ENCODE measurements at regions not wholly inside any gene's neighbourhood (a gene's known extent, or its start where the extent isn't known, plus 50 kb on each side); places are given as distances from the start of the nearest gene placed in this dataset.

DNA sequence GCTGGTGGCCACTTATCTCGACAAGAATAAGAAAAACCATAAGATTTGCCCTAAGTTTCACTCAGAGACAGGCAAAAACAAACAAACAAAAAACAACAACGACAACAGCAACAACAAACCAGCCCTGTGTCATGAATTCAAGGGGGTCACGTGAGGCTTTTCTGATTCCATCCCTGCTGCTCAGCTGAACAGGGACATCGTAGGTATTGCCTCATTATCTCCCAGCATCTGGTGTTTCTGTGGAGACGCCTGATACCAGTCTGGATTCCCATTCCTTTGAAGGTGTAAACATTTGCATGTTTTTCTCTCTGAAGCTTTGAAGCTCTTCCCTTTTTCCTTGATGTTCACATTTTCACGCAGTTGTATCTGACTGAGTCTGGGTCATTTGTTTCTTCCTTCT lies 117.4 kb downstream of the KCNF1 start:
- ATAC-seq, result no peak
- H3K36me3 ChIP-seq, result no peaks in the 10 kb centered on the region
- TF ChIP-seq, protein P1, sequence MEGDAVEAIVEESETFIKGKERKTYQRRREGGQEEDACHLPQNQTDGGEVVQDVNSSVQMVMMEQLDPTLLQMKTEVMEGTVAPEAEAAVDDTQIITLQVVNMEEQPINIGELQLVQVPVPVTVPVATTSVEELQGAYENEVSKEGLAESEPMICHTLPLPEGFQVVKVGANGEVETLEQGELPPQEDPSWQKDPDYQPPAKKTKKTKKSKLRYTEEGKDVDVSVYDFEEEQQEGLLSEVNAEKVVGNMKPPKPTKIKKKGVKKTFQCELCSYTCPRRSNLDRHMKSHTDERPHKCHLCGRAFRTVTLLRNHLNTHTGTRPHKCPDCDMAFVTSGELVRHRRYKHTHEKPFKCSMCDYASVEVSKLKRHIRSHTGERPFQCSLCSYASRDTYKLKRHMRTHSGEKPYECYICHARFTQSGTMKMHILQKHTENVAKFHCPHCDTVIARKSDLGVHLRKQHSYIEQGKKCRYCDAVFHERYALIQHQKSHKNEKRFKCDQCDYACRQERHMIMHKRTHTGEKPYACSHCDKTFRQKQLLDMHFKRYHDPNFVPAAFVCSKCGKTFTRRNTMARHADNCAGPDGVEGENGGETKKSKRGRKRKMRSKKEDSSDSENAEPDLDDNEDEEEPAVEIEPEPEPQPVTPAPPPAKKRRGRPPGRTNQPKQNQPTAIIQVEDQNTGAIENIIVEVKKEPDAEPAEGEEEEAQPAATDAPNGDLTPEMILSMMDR (IDR thresholded peaks at IDR 0.05), result no peak
- TF ChIP-seq EP300 (IDR thresholded peaks at IDR 0.05) (no peak), POLR2A (IDR thresholded peaks at IDR 0.05) (no peak), POLR2AphosphoS5 (IDR thresholded peaks at IDR 0.05) (no peak)
- no peak overlapping the region for H3K27ac ChIP-seq
- H3K9me3 ChIP-seq, result peaks cover 0 to 15% (median 0%) of the 10 kb centered on the region in 3 donors
- no peak overlapping the region for H3K4me3 ChIP-seq
- no peaks in the 10 kb centered on the region for H3K4me1 ChIP-seq
- H3K27me3 ChIP-seq, result peaks cover 5% of the 10 kb centered on the region
- 65 to 84% methylated on average over 5 to 6 of the region's 6 CpGs for WGBS, 2 donors (ENCODE audit: low coverage in 1 of 2)

DNA sequence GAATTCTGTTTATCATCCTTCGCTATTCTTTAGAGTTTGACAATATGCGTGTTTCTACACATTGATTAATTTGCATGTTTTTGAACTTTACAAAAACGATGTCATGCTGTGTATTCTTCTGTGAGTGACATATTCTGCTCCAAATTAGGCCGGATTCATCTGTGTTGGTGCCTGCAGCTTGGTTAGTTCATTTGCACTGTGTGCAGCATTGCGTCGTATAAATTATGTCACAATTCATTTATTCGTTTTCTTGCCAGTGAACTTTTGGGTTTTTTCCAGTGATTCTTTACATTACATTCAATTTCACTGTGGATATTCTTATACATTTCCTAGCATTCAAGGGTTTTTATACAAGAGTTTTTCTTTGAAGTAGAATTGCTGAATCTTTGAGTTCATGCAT lies 118.3 kb downstream of the KCNF1 start:
- Histone ChIP-seq H3K27ac (no peak overlapping the region), H3K4me1 (no peaks in the 10 kb centered on the region), H3K27me3 (peaks cover 5% of the 10 kb centered on the region), H3K4me3 (no peak overlapping the region), H3K9me3 (peaks cover 0 to 21% (median 0%) of the 10 kb centered on the region in 3 donors), H3K36me3 (no peaks in the 10 kb centered on the region)
- WGBS, 2 donors (ENCODE audit: low coverage in 1 of 2), result 80 to 87% methylated on average over 5 to 7 of the region's 7 CpGs
- ATAC-seq, result no peak
- no peak for TF ChIP-seq POLR2AphosphoS5 (IDR thresholded peaks at IDR 0.05)
- no peak for TF ChIP-seq EP300 (IDR thresholded peaks at IDR 0.05)
- TF ChIP-seq POLR2A (IDR thresholded peaks at IDR 0.05), result no peak
- TF ChIP-seq, protein P1 (IDR thresholded peaks at IDR 0.05), result no peak

DNA sequence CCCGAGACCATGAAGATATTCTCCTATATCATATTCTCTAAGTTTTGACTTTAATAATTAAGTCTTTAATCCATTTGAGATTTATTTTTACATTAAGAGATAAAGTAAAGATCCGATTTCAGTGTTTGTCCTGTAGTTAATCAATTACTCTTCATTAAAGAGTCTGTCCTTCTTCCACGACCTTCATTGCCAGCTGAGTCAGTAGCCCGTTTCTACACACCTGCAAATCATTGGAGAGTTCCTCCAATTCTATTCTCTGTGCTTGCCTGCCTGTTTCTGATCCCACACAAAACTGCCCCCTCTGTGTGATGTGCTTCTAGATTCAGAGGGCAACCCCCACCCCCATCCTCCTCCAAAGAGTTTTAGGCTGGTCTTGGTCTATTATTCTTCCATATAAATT lies 119.2 kb downstream of the KCNF1 start:
- 67 to 76% methylated on average over 4 of the region's 4 CpGs for WGBS, 2 donors (ENCODE audit: low coverage in 1 of 2)
- Histone ChIP-seq H3K4me1 (no peaks in the 10 kb centered on the region), H3K9me3 (peaks cover 0 to 21% (median 0%) of the 10 kb centered on the region in 3 donors), H3K36me3 (no peaks in the 10 kb centered on the region), H3K27me3 (peaks cover 5% of the 10 kb centered on the region), H3K4me3 (no peak overlapping the region), H3K27ac (no peak overlapping the region)
- TF ChIP-seq POLR2A (IDR thresholded peaks at IDR 0.05) (no peak), EP300 (IDR thresholded peaks at IDR 0.05) (no peak), POLR2AphosphoS5 (IDR thresholded peaks at IDR 0.05) (no peak)
- TF ChIP-seq, protein P1 (IDR thresholded peaks at IDR 0.05), result no peak
- ATAC-seq, result no peak

DNA sequence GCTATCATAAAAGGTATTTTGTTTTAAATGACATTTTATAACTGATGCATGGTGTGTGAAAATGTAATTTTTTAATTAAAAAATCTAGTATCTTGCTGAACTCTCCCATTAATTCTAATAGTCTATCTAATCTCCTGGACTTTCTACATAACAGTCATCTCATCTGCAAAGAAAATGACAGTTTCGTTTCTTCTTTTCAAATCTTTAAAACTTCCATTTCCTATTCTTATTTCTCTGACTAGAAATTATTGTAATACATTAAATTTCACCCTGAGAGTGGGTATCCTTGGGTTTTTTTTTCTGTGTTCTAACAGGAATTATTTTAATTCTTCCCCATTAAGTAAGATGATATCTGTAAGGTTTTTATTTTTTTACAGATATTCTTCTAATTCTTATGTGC lies 120.1 kb downstream of the KCNF1 start:
- Histone ChIP-seq H3K4me1 (no peaks in the 10 kb centered on the region), H3K36me3 (no peaks in the 10 kb centered on the region), H3K27me3 (peaks cover 5% of the 10 kb centered on the region), H3K27ac (no peak overlapping the region), H3K4me3 (no peak overlapping the region), H3K9me3 (peaks cover 0 to 22% (median 0%) of the 10 kb centered on the region in 3 donors)
- TF ChIP-seq, protein P1 (IDR thresholded peaks at IDR 0.05), result no peak
- no peak for TF ChIP-seq POLR2AphosphoS5 (IDR thresholded peaks at IDR 0.05)
- TF ChIP-seq EP300 (IDR thresholded peaks at IDR 0.05), result no peak
- TF ChIP-seq POLR2A (IDR thresholded peaks at IDR 0.05), result no peak
- 57 to 76% methylated on average over 1 of the region's 1 CpG for WGBS, 2 donors (ENCODE audit: low coverage in 1 of 2)
- no peak for ATAC-seq

DNA sequence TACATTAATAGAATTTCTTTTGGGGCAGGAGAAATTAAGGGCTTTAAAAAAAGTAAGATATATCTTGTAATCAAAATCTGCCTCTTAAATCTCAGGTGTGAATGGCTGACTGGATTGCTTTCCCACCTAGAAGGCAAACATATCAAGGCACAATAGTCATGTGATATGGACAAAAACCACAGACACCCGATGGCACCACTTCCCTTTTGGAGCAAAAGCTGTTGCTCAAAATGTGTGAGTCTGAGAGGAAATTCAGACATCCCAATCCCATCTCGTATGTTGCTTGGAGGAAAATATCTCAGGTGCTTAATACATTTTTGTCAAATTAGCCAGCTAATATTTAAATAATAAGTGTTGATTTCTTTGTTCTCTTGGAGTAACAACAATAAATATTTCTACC lies 120.7 kb downstream of the KCNF1 start:
- WGBS, 2 donors (ENCODE audit: low coverage in 1 of 2), result 54 to 88% methylated on average over 1 to 2 of the region's 2 CpGs
- H3K27ac ChIP-seq, result no peak overlapping the region
- H3K9me3 ChIP-seq, result peaks cover 0 to 27% (median 0%) of the 10 kb centered on the region in 3 donors
- peaks cover 5% of the 10 kb centered on the region for H3K27me3 ChIP-seq
- TF ChIP-seq, protein P1 (IDR thresholded peaks at IDR 0.05), result no peak
- no peak for TF ChIP-seq POLR2AphosphoS5 (IDR thresholded peaks at IDR 0.05)
- no peak for TF ChIP-seq POLR2A (IDR thresholded peaks at IDR 0.05)
- TF ChIP-seq EP300 (IDR thresholded peaks at IDR 0.05), result no peak
- no peaks in the 10 kb centered on the region for H3K4me1 ChIP-seq
- no peak overlapping the region for H3K4me3 ChIP-seq
- no peak for ATAC-seq
- no peaks in the 10 kb centered on the region for H3K36me3 ChIP-seq

All from gastroesophageal sphincter (tissue), 4 donors.